ENCODE measurements at regions not wholly inside any gene's neighbourhood (a gene's known extent, or its start where the extent isn't known, plus 50 kb on each side); places are given as distances from the start of the nearest gene placed in this dataset.

DNA sequence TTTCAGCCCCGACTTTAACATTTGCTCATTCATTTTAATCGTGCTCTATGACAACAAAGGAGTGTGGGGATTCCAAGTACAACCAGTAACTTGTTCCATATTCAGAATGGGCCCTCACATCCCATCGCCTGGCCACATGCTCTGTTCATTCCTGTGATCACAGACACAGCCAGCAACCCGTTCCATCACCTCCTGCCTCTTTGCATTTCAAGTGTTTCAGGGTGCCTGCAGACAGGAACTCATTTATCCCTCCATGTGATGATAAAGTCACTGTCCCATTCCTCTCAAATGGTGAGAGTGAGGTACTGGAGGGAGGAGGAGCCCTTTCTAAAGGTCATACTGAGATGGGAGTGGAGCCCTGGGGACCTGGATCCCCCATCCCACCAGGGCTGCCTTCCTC lies 571.1 kb downstream of the MAT2B start:
- TF ChIP-seq, protein P1, sequence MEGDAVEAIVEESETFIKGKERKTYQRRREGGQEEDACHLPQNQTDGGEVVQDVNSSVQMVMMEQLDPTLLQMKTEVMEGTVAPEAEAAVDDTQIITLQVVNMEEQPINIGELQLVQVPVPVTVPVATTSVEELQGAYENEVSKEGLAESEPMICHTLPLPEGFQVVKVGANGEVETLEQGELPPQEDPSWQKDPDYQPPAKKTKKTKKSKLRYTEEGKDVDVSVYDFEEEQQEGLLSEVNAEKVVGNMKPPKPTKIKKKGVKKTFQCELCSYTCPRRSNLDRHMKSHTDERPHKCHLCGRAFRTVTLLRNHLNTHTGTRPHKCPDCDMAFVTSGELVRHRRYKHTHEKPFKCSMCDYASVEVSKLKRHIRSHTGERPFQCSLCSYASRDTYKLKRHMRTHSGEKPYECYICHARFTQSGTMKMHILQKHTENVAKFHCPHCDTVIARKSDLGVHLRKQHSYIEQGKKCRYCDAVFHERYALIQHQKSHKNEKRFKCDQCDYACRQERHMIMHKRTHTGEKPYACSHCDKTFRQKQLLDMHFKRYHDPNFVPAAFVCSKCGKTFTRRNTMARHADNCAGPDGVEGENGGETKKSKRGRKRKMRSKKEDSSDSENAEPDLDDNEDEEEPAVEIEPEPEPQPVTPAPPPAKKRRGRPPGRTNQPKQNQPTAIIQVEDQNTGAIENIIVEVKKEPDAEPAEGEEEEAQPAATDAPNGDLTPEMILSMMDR (IDR thresholded peaks at IDR 0.05 in 4 of 5, conservative IDR thresholded peaks at IDR 0.05 in 1 of 5): no peak
- TF ChIP-seq POLR2A (IDR thresholded peaks at IDR 0.05): no peak

Data from gastrocnemius medialis (tissue), 4 donors.